A549 (cell line): ENCODE measurements at regions not wholly inside any gene's neighbourhood (a gene's known extent, or its start where the extent isn't known, plus 50 kb on each side); places are given as distances from the start of the nearest gene placed in this dataset.

ENCODE experiments used
- ATAC-seq, 2 experiments: fragments of 200-7000 bp in 1 of 2; fragments of >200 bp in 1 of 2; cut with Nextera tagmentation in 1 of 2; cut with Tn5 transposase in 1 of 2; 3 replicates each; pipeline versions ENCODE4 v1.8.0 to v1.9.1; 2018 to 2020; ENCODE audit warnings: mild to moderate bottlenecking in 1 of 2, moderate library complexity in 1 of 2
- CTCF ChIA-PET: fragments of 300-600 bp; sonication (Branson Sonifier 250); formaldehyde crosslinking; extraction: SDS; loops from one replicate; lab custom pipeline; 2021; ENCODE audit warnings: antibody characterized with exemption, inconsistent platforms; lab: Yijun Ruan, JAX
- POLR2A ChIA-PET: fragments of 350-600 bp; formaldehyde crosslinking; extraction: SDS; loops from one replicate; lab custom pipeline; 2021; ENCODE audit warnings: antibody characterized with exemption, inconsistent platforms; lab: Yijun Ruan, JAX
- DNase-seq, 2 experiments: peaks; one replicate each; pipeline versions ENCODE4 v3.0.0 to v3.0.0-alpha.2; 2011 to 2016; ENCODE audit warnings: low read depth in 1 of 2, low spot score in 1 of 2
- FAIRE-seq: peaks from 2 replicates; lab custom pipeline; 2011; peaks lifted over from hg19 to GRCh38; lab: Jason Lieb, UNC
- H3K27ac ChIP-seq, 2 experiments: fragments of >200 bp; sonication (Bioruptor Twin); formaldehyde crosslinking; 3 replicates each; pipeline ENCODE4 v1.5.1; 2016 to 2017
- H3K4me1 ChIP-seq: fragments of >200 bp; sonication (Bioruptor Twin); formaldehyde crosslinking; 3 replicates; pipeline ENCODE4 v1.6.1; 2016
- H3K4me2 ChIP-seq: fragments of >200 bp; sonication (Bioruptor Twin); formaldehyde crosslinking; 3 replicates; pipeline ENCODE4 v1.6.1; 2016
- H3K4me3 ChIP-seq: fragments of >200 bp; sonication (Bioruptor Twin); formaldehyde crosslinking; 3 replicates; pipeline ENCODE4 v1.5.1; 2016
- H3K9me3 ChIP-seq: fragments of >200 bp; sonication (Bioruptor Twin); formaldehyde crosslinking; 3 replicates; pipeline ENCODE4 v1.6.1; 2016
- BHLHE40 ChIP-seq: IDR thresholded peaks from 2 replicates; pipeline ENCODE4 v1.6.1; 2012; ENCODE audit warnings: low read depth, low read length, inconsistent platforms
- CBX2 ChIP-seq: fragments of 200-600 bp; sonication (generic); IDR thresholded peaks from 2 replicates; pipeline ENCODE4 v1.6.1; 2016; ENCODE audit warnings: low read depth, mild to moderate bottlenecking, borderline replicate concordance
- CBX8 ChIP-seq: fragments of 200-600 bp; sonication (generic); IDR thresholded peaks from 2 replicates; pipeline ENCODE4 v1.6.1; 2016
- FOSB ChIP-seq: fragments of 250-450 bp; sonication (Bioruptor Pico); IDR thresholded peaks from 2 replicates; pipeline ENCODE4 v1.5.0; 2020; ENCODE audit warnings: mild to moderate bottlenecking, moderate library complexity
- FOSL2 ChIP-seq, 2 experiments: fragments of 450-650 bp in 1 of 2; fragments of >200 bp in 1 of 2; sonication (Bioruptor Twin) in 1 of 2; formaldehyde crosslinking; IDR thresholded peaks; 2 replicates each; pipeline versions ENCODE4 v1.5.0 to v1.6.1; 2016 to 2020; ENCODE audit warnings: mild to moderate bottlenecking in 1 of 2, moderate library complexity in 1 of 2
- HES2 ChIP-seq: fragments of >200 bp; sonication (Bioruptor Twin); formaldehyde crosslinking; IDR thresholded peaks from 2 replicates; pipeline ENCODE4 v1.6.1; 2016
- HOXB5 ChIP-seq: fragments of 250-450 bp; sonication (Bioruptor Pico); IDR thresholded peaks from 2 replicates; pipeline ENCODE4 v1.5.0; 2020; ENCODE audit warnings: mild to moderate bottlenecking, moderate library complexity
- JUNB ChIP-seq: fragments of >200 bp; sonication (Bioruptor Twin); formaldehyde crosslinking; IDR thresholded peaks from 2 replicates; pipeline ENCODE4 v1.6.1; 2016
- KDM5A ChIP-seq: fragments of 200-600 bp; sonication (generic); IDR thresholded peaks from 2 replicates; pipeline ENCODE4 v1.6.1; 2016; ENCODE audit warnings: antibody characterized with exemption, mild to moderate bottlenecking
- MAFK ChIP-seq: fragments of 450-650 bp; IDR thresholded peaks from 2 replicates; pipeline ENCODE4 v1.6.1; 2014; ENCODE audit not compliant: partially characterized antibody
- MYC ChIP-seq: IDR thresholded peaks from 2 replicates; pipeline ENCODE4 v1.6.1; 2012; ENCODE audit warnings: mild to moderate bottlenecking, inconsistent platforms, low read length, improper control_type of control experiment, borderline replicate concordance
- NFE2L2 ChIP-seq: fragments of 150-350 bp; conservative IDR thresholded peaks from 2 replicates; pipeline ENCODE4 v1.6.1; 2014; ENCODE audit warnings: low read length
- POLR2A ChIP-seq: IDR thresholded peaks from 2 replicates; pipeline ENCODE4 v1.6.1; 2012; ENCODE audit warnings: mild to moderate bottlenecking, low read length
- POLR2AphosphoS2 ChIP-seq: conservative IDR thresholded peaks from 2 replicates; pipeline ENCODE4 v1.6.1; 2012; ENCODE audit warnings: low read length, improper control_type of control experiment, inconsistent platforms
- RFX5 ChIP-seq: fragments of 450-650 bp; IDR thresholded peaks from 2 replicates; pipeline ENCODE4 v1.7.1; 2014; ENCODE audit warnings: antibody characterized with exemption, mild to moderate bottlenecking, moderate library complexity
- TFCP2L1 ChIP-seq: fragments of 250-450 bp; sonication (Bioruptor Pico); IDR thresholded peaks from 2 replicates; pipeline ENCODE4 v1.5.0; 2021; ENCODE audit warnings: mild to moderate bottlenecking
- USF2 ChIP-seq: fragments of 450-650 bp; IDR thresholded peaks from 2 replicates; pipeline ENCODE4 v1.6.1; 2014; ENCODE audit warnings: antibody characterized with exemption
- ZFP36 ChIP-seq: fragments of 450-650 bp; IDR thresholded peaks from 2 replicates; pipeline ENCODE4 v1.6.1; 2014; ENCODE audit warnings: borderline replicate concordance; ENCODE audit not compliant: partially characterized antibody
- WGBS: methylation state at CpG from one replicate; pipeline ENCODE4 v1.1.6; 2017; ENCODE audit errors: missing lambda C conversion rate; 5-methylcytosine and 5-hydroxymethylcytosine counted together
- TF ChIP-seq, protein P1 (sequence below): fragments of 150-350 bp; IDR thresholded peaks from 2 replicates; pipeline ENCODE4 v1.6.1; 2014; ENCODE audit warnings: low read depth, mild to moderate bottlenecking, low read length
- TF ChIP-seq, protein P2 (sequence below): fragments of 250-450 bp; sonication (Bioruptor Pico); IDR thresholded peaks from 2 replicates; pipeline ENCODE4 v1.5.0; 2021; ENCODE audit warnings: mild to moderate bottlenecking, moderate library complexity, borderline replicate concordance

- FAIRE-seq (no peak), ATAC-seq (no peak), DNase-seq (no peak)
- Histone ChIP-seq H3K4me3 (no peak overlapping the region), H3K4me2 (no peak overlapping the region), H3K9me3 (no peaks in the 10 kb centered on the region), H3K4me1 (no peaks in the 10 kb centered on the region), H3K27ac (no peak overlapping the region)
- ChIA-PET POLR2A (no interaction called here), CTCF (no interaction called here)
- 77% methylated on average over 15 of the region's 21 CpGs for WGBS
- TF ChIP-seq CBX2 (no peak), CBX8 (no peak)
Observed at GRCh38 chr9:134234687-134235359, 70.5 kb upstream of the RNU6ATAC start.

GRCh38 chr9:134235366-134235765 lies 71.0 kb upstream of the RNU6ATAC start:
- CTCF ChIA-PET = interaction anchor here (1.0 kb wide), 1 partner anchor 207 kb away, joined by 3 read pairs; no protein-coding TSS in a partner anchor
- H3K4me1 ChIP-seq = no peaks in the 10 kb centered on the region
- H3K4me2 ChIP-seq = no peak overlapping the region
- H3K27ac ChIP-seq = no peak overlapping the region; a peak in 1 of 6 replicates
- FAIRE-seq = no peak
- TF ChIP-seq POLR2A = no peak
- TF ChIP-seq, all 56 proteins: peak for 0
- ATAC-seq (no peak), DNase-seq (no peak)
- Histone ChIP-seq H3K9me3 (no peaks in the 10 kb centered on the region), H3K4me3 (no peak overlapping the region)
- 79% methylated on average over 5 of the region's 16 CpGs for WGBS
- POLR2A ChIA-PET = no interaction called here

- H3K4me2 ChIP-seq = no peak overlapping the region
- no peak for DNase-seq
- H3K4me1 ChIP-seq = no peaks in the 10 kb centered on the region
- ChIA-PET CTCF (interaction anchor here (1.0 kb wide), 1 partner anchor 207 kb away, joined by 3 read pairs; no protein-coding TSS in a partner anchor), POLR2A (no interaction called here)
- ATAC-seq = no peak
- FAIRE-seq = no peak
- H3K27ac ChIP-seq = no peak overlapping the region; a peak in 1 of 6 replicates
- 81% methylated on average over 4 of the region's 6 CpGs for WGBS
- no peaks in the 10 kb centered on the region for H3K9me3 ChIP-seq
- TF ChIP-seq USF2 (no peak), MAFK (no peak), KDM5A (no peak), HOXB5 (CRISPR knock-in tag) (no peak), RFX5 (no peak)
- TF ChIP-seq, all 56 proteins: peak for 0
- no peak overlapping the region for H3K4me3 ChIP-seq
Observed at GRCh38 chr9:134236001-134236421, 71.6 kb upstream of the RNU6ATAC start.

DNA sequence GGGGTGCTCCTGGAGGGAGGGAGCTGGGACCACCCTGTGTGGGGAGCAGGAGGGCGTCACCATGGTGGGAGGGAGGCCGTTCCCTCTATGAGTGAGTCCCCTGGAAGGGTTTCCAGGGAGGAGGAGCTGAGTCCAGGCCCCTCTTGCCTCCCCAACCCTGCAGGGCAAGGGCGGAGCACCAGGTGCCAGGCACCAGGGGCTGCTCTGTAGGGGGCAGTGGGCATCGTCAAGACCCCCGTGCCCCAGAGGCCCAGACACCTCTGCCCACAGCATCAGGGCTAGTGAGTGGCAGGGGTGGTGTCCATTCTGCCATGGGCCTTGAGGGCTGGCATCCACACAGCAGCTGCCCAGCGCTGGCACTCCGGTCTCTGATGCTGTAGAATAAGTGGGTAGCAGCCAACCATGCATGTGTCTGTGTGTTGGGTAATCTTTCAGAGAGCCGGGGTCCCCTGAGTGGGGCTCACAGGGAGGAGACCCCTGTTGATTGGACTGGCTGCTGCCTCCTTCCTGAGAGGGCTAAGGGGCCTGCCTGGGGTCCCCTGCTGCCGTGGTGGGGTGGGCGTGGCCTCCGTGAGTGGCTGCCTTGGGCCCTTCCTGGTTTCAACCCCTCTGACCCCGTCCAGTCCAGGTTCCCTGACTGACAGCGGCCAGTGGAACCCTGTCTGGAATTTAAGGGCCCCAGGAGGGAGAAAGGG lies 72.7 kb upstream of the RNU6ATAC start:
- FAIRE-seq = no peak
- 68% methylated on average over 6 of the region's 13 CpGs for WGBS
- Histone ChIP-seq H3K27ac (no peak overlapping the region), H3K4me1 (no peaks in the 10 kb centered on the region), H3K4me2 (no peak overlapping the region), H3K4me3 (no peak overlapping the region), H3K9me3 (no peaks in the 10 kb centered on the region)
- TF ChIP-seq, protein P1, sequence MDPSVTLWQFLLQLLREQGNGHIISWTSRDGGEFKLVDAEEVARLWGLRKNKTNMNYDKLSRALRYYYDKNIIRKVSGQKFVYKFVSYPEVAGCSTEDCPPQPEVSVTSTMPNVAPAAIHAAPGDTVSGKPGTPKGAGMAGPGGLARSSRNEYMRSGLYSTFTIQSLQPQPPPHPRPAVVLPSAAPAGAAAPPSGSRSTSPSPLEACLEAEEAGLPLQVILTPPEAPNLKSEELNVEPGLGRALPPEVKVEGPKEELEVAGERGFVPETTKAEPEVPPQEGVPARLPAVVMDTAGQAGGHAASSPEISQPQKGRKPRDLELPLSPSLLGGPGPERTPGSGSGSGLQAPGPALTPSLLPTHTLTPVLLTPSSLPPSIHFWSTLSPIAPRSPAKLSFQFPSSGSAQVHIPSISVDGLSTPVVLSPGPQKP = no peak
- TF ChIP-seq CBX2 = no peak
- ChIA-PET CTCF (no interaction called here), POLR2A (no interaction called here)
- ATAC-seq = no peak
- DNase-seq = no peak

DNA sequence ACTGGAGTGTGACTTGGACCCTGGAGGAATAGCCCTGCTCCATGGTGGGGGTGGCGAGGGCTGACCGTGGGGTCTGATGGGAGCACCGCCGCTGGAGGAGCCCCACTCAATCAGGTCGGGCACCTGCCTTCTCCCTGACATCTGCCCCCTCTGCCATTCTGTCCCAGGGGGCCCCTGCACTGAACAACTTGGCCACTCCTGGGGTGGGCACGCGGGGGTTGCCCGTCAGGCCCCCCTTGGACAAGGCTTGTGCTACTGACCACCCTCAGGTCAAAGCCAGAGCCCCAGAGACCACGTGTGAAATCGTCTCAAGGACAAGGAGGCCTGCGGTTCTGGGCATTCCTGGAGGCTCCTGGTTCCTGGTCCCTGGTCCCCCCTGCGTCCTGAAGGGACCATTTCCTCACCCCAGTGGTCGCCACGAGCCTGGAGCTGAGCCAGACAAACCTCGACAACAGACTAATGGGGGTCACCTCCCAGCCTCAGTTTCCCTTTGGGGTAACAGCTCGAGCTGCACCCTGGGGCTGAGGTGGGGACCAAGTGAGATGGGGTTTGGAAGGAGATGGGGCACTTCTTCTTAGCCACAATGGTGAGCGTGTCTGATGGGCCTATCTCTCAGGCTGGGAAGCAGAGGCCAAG lies 73.4 kb upstream of the RNU6ATAC start:
- CTCF ChIA-PET = interaction anchor here (0.7 to 1.5 kb wide), 2 partner anchors 27 to 433 kb away, joined by 3 to 4 read pairs; no protein-coding TSS in a partner anchor
- Histone ChIP-seq H3K9me3 (no peaks in the 10 kb centered on the region), H3K4me2 (no peak overlapping the region), H3K4me3 (no peak overlapping the region), H3K4me1 (no peaks in the 10 kb centered on the region), H3K27ac (no peak overlapping the region)
- ATAC-seq (no peak), DNase-seq (no peak), FAIRE-seq (no peak)
- POLR2A ChIA-PET = no interaction called here
- 70% methylated on average over 15 of the region's 17 CpGs for WGBS
- no peak for TF ChIP-seq NFE2L2
- TF ChIP-seq HES2 = no peak
- TF ChIP-seq BHLHE40 = no peak
- TF ChIP-seq CBX2 = no peak
- no peak for TF ChIP-seq ZFP36
- TF ChIP-seq FOSB (CRISPR knock-in tag) = no peak
- no peak for TF ChIP-seq TFCP2L1 (CRISPR knock-in tag)
- no peak for TF ChIP-seq MYC
- no peak for TF ChIP-seq POLR2A
- TF ChIP-seq POLR2AphosphoS2 = no peak
- no peak for TF ChIP-seq KDM5A
- TF ChIP-seq CBX8 = no peak
- TF ChIP-seq JUNB = no peak
- TF ChIP-seq, protein P2, sequence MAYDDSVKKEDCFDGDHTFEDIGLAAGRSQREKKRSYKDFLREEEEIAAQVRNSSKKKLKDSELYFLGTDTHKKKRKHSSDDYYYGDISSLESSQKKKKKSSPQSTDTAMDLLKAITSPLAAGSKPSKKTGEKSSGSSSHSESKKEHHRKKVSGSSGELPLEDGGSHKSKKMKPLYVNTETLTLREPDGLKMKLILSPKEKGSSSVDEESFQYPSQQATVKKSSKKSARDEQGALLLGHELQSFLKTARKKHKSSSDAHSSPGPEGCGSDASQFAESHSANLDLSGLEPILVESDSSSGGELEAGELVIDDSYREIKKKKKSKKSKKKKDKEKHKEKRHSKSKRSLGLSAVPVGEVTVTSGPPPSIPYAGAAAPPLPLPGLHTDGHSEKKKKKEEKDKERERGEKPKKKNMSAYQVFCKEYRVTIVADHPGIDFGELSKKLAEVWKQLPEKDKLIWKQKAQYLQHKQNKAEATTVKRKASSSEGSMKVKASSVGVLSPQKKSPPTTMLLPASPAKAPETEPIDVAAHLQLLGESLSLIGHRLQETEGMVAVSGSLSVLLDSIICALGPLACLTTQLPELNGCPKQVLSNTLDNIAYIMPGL (CRISPR knock-in tag) = no peak
- TF ChIP-seq FOSL2 (IDR thresholded peaks at IDR 0.05) = no peak
- TF ChIP-seq FOSL2 (CRISPR knock-in tag; IDR thresholded peaks at IDR 0.05) = no peak
